DMS53 (cell line): ENCODE measurements at regions not wholly inside any gene's neighbourhood (a gene's known extent, or its start where the extent isn't known, plus 50 kb on each side); places are given as distances from the start of the nearest gene placed in this dataset.
"Not testable (repeated sequence)": the region's sequence is repeated elsewhere in the genome, so short reads cannot be mapped to it uniquely, and the experiment has no call there.

Experiments
- DNase-seq: peaks from one replicate; lab custom pipeline; 2025; lab: John Stamatoyannopoulos, UW

GRCh38 chr5:36426070-36426469 is 124.4 kb upstream of the RANBP3L start:
- not testable (repeated sequence) for DNase-seq

GRCh38 chr5:36435516-36435915 is 133.8 kb upstream of the RANBP3L start:
- DNase-seq: no peak

GRCh38 chr5:36436306-36436705 is 134.6 kb upstream of the RANBP3L start:
- DNase-seq: no peak

- no peak for DNase-seq
Observed at GRCh38 chr5:36438765-36439561, 137.3 kb upstream of the RANBP3L start.

DNA sequence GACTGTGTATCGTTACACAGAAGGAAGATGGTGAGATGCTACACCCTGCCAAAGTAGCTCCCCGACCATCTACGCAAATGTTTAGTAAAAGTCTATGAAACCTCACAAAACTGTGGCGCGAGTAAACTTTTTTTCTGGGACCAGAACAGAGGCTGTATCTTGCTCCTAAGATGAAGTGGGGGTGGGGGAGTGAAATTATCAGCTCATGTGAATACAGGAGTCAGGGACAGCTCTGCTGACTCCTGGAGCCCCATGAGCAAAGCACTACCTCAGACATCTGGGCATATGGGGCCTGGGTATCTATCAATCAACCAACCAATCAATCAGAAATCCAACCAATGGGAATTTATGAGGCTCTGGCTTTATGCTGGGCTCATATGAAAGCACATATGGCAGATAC is 138.6 kb upstream of the RANBP3L start:
- no peak for DNase-seq

DNA sequence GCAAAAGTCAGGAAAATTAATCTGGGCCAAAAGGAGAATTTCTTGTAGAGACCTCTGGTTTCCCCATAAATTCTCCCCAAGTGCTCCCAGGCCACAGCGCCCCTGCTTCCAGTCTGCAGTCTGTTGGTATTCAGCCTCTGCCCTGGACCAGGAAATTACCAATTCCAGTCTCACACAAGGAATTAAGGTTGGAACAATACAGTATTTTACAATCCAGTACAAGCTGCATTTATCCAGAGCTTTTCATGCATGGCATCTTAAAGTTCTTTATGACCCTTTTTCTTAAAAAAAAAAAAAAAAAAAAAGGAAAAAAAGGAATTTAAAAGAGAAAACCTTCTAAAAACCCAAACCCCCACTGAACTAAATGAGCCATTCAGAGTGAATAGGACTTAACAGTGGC is 139.6 kb upstream of the RANBP3L start:
- DNase-seq: no peak

GRCh38 chr5:36442352-36442751 is 140.7 kb upstream of the RANBP3L start:
- no peak for DNase-seq

DNA sequence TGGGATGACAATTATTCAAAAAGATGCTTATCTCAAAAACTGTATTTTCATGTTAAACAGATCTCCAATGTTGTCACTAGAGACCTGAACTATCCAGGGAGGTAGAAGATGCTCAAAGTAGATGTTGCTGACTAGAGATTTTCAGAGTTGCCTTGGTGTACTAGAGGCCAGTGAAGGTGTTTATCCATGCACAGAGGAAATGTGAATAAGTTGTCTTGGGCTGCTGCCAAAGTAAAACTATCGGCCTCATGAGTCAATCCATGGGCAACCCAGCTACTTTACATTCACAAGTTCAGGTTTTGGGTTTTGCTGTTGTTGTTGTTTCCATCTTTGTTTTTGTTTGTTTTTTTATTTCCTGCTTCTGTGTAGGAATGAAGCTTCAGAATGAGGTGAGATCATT is 141.1 kb upstream of the RANBP3L start:
- DNase-seq: no peak

- no peak for DNase-seq
Observed at GRCh38 chr5:36443941-36444340, 142.2 kb upstream of the RANBP3L start.

- DNase-seq: peak; percentile 62
Observed at GRCh38 chr5:36444582-36445418, 143.1 kb upstream of the RANBP3L start.

- no peak for DNase-seq
Observed at GRCh38 chr5:36447776-36448175, 146.1 kb upstream of the RANBP3L start.

GRCh38 chr5:36450229-36451014 is 148.7 kb upstream of the RANBP3L start:
- no peak for DNase-seq

DNA sequence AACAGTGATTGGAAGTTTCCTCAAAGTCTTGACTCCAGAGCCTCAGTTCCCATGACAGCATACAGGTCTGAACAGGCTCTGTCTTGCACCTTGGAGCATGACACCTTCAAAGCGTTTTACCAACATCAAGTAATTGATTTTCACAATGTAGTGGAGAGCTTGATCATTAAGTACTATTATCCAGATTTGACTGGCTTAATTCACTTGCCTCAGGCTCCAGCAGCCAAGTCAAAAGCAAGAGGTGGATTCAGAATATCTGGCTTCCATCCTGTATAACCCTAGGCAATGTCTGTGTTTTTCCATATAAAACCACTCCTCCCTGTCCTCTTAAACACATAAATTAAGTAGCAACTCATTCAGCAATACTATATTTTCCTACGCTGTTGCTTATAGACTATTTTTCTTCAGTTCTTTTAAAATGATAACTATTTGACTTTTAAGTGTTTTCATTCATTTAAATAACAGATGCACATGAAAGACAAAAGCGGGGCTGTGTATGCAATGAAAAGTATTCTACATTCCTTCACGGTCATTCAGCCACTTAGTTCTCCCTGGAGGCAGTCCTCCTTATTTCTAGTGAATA is 150.8 kb upstream of the RANBP3L start:
- DNase-seq: no peak

DNA sequence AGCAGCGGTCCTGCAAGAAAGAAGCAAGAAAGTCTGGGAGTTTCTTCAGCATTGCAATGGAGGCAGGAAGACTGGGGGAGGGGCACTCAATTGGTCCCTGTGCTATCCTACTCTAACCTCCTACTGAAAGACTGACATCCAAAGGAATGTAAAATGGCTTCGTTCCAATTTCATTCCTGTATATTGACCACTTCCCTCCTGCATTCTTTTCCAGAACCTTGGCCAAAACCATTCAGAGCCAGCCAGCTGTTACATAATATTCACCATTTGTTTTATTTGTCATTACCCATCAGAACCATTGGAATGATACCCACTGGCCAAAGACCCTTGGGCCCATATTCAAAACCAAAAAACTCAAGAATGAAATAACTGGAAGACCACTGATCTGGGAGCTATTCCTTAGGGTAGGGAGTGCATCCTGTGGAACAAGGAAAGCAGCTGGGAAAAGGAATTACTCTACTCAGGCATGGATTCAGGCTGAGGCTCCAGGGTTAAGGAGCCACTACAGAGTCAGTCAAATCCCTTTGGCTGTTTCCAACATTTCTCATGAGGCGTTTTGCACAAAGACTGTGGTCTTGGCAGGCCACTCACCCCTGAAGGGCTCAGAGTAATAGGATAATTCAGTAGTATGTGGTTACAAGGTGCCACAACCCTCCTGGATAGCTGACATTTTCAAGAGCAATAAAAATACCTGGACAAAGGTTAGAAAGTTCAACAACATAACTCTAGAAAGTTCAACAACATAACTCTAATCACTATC is 148.7 kb upstream of the SLC1A3 start:
- no peak for DNase-seq

DNA sequence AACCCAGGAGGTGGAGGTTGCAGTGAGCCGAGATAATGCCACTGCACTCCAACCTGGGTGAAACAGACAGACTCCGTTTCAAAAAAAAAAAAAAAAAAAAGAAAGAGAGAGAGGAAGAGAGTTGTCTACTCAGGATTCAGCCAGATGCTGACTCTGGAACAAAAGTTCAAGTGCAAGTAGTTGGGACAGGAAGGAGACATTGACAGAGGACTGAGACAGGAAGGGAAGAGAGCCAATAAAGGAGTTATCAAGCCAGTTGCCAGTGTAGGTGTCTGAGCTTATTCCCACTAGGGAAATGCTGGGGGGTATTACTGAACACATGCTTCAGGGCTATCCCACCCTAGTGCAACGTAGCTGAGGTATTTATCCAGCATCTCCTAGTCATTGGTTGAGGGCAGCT is 147.7 kb upstream of the SLC1A3 start:
- no peak for DNase-seq

- DNase-seq: peak; percentile 29
Observed at GRCh38 chr5:36459176-36460135, 146.9 kb upstream of the SLC1A3 start.

DNA sequence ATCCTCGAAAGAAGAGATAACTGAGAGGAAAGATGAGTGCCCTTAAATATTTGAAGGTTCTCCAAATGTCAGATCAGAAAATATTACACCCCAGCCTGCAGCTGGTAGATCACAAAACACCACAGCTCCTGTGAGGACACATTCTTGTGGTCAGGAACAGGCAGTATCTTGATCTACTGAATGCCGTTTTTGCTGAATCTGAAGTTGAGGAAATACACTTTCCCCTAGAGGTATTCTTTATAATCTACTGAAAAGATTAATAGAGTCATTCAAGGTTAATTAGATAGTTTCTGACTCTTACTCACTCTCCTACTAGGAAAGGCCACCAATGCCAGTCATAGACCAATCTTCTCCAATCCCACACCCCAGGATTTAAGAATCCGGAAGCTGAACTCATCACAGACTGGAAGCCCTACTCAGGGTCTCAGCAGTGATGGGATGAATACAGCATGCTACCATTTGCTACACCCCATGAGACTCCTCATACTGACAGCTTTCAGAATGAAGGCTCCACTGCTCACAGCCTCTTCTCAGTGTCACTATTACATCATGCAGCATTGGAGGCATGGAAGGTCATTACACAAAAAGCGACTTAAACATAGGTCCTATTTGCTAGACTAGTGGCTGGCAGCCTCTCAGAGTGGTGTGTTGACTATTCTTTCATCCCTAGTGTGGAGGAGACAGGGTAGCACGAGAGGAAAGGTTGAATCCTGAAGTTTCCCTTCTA is 143.9 kb upstream of the SLC1A3 start:
- no peak for DNase-seq

- DNase-seq: not testable (repeated sequence)
Observed at GRCh38 chr5:36475942-36476341, 130.5 kb upstream of the SLC1A3 start.

DNA sequence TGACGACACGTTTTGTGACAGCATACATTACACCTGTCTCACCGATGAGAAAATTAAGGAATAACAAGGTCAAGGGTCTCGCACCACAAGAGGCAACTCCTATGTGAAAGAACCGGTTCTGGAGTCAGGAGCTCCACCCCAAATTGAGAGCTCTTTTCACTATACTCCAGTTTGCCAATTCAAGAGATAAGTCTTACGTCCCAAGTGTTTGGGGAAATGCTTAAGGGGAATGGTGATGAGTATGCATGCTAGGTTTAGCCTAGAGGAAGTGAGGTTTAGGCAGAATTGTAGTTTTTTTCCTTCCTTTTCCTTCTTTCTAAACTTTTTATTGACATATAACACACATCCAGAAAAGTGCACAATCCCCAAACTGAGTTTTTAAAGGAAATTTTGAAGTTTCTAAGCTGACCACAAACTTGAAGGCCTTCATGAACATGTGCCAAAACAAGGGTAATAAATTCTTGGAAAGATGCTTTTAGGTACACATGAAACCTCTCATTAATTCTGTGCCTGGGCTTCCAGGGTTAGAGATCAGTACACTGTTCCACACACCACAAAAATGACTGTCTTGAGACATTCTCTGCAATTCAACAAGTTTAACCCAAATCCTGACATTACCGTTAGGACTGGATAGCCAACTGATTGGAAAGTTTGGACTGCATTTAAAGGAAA is 127.6 kb upstream of the SLC1A3 start:
- DNase-seq: no peak
